A549 (cell line): ENCODE measurements at regions not wholly inside any gene's neighbourhood (a gene's known extent, or its start where the extent isn't known, plus 50 kb on each side); places are given as distances from the start of the nearest gene placed in this dataset.

Experiments used
- BHLHE40 ChIP-seq: IDR thresholded peaks from 2 replicates; pipeline ENCODE4 v1.6.1; 2012; ENCODE audit warnings: low read depth, low read length, inconsistent platforms
- CBX8 ChIP-seq: fragments of 200-600 bp; sonication (generic); IDR thresholded peaks from 2 replicates; pipeline ENCODE4 v1.6.1; 2016
- CTCF ChIP-seq: fragments of >200 bp; sonication (Bioruptor Twin); formaldehyde crosslinking; IDR thresholded peaks from 3 replicates; pipeline ENCODE4 v1.5.1; 2016
- JUNB ChIP-seq: fragments of >200 bp; sonication (Bioruptor Twin); formaldehyde crosslinking; IDR thresholded peaks from 2 replicates; pipeline ENCODE4 v1.6.1; 2016
- MAX ChIP-seq: IDR thresholded peaks from 2 replicates; pipeline ENCODE4 v1.6.1; 2012
- NFE2L2 ChIP-seq: fragments of 150-350 bp; conservative IDR thresholded peaks from 2 replicates; pipeline ENCODE4 v1.6.1; 2014; ENCODE audit warnings: low read length
- USF2 ChIP-seq: fragments of 450-650 bp; IDR thresholded peaks from 2 replicates; pipeline ENCODE4 v1.6.1; 2014; ENCODE audit warnings: antibody characterized with exemption

DNA sequence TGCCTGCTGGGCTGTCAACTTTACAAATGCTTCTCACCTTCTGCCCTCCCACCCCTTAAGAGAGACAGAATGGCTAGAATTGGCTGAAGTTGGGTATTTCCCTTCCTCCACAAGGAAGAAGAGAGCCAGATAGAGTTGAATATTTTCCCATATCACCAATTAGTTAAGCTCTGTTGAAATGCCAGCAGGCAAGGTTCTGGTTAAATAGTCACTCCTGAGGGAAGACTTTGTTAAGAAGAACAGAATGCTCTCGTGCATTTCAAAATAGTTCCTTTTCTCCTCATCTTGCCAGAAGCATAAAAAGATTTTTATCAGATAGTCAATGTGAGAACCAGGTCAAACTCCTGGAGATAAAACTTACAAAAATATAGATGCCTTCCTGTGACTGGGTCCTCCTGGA is 2857.0 kb upstream of the PCDH20 start:
- no peak for TF ChIP-seq CTCF
- TF ChIP-seq MAX = no peak
- no peak for TF ChIP-seq BHLHE40
- TF ChIP-seq JUNB = no peak
- no peak for TF ChIP-seq CBX8
- TF ChIP-seq NFE2L2 = no peak
- no peak for TF ChIP-seq USF2
